GM19238 (cell line): ENCODE measurements at regions not wholly inside any gene's neighbourhood (a gene's known extent, or its start where the extent isn't known, plus 50 kb on each side); places are given as distances from the start of the nearest gene placed in this dataset.
"Not testable (repeated sequence)": the region's sequence is repeated elsewhere in the genome, so short reads cannot be mapped to it uniquely, and the experiment has no call there.

ENCODE experiments used
- DNase-seq: peaks from one replicate; pipeline ENCODE4 v3.0.0; 2011; ENCODE audit warnings: low spot score; ENCODE audit not compliant: insufficient read length

DNA sequence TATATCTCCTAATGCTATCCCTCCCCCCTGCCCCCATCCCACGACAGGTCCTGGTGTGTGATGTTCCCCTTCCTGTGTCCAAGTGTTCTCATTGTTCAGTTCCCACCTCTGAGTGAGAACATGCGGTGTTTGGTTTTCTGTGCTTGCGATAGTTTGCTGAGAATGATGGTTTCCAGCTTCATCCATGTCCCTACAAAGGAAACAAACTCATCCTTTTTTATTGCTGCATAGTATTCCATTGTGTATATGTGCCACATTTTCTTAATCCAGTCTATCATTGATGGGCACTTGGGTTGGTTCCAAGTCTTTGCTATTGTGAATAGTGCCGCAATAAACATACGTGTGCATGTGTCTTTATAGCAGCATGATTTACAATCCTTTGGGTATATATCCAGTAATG is 146.9 kb downstream of the LYPLAL1 start:
- DNase-seq, result not testable (repeated sequence)

DNA sequence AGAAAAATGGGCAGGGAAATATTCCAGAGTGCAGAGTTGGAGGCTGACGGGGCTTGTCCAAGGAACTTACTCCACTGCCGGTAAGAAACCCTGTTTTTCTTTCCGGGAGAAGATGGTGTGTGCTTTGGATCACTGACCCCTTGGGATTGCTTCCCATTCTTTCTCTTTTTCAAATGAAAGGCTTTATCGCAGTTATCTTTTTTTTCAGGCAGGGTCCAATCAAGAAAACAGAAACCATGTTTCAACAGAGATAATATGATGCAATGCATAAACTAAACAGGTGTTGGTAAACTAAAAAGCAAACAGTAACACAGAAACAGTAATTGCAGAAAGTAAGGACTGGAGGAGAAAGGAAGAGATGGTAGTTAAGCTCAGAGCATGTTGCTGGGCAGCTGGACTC is 145.1 kb downstream of the LYPLAL1 start:
- DNase-seq, result no peak

DNA sequence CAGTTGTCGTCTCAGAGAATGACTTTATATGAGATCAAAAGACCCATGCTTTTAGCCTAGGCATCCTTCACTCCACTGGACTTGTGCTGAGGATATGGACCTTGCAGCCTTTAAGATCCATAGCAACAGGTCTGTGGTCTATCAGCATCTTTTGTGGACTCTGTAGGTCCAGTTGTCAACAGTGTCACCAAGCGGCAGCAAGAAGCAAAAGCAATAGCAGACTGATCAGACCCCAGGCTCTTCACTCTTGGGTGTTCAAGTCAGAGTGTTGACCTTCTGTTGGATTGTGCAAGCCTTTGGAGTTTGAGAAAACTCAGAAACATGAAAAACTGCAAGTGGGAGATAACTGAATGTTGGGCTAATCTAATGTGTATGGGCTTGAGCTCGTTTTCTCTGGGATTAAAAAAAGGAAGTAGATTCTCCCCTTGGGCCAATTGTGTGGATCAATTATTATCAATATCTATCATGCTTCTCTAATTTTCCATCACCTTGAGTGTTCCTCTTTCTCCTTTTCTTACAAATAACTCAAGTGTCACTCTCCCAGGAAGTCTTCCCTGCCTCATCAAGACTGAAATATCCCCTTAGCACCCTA is 144.2 kb downstream of the LYPLAL1 start:
- DNase-seq, result no peak

DNA sequence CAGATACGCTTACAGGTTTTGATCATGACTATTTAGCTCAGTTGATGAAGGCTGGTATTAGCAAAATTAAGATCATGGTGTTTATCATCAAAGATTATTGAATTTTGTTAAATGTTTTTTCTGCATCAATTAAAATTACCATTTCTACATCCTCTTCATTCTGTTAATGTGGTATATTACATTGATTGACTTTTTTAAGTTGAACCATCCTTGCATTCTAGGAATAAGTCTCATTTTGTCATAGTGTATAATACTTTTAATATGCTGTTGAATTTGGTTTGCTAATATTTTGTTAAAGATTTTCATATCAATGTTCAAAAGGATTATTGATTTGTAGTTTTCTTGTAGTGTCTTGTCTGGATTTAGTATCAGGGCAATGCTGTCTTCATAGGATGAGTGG is 142.4 kb downstream of the LYPLAL1 start:
- DNase-seq, result no peak

DNA sequence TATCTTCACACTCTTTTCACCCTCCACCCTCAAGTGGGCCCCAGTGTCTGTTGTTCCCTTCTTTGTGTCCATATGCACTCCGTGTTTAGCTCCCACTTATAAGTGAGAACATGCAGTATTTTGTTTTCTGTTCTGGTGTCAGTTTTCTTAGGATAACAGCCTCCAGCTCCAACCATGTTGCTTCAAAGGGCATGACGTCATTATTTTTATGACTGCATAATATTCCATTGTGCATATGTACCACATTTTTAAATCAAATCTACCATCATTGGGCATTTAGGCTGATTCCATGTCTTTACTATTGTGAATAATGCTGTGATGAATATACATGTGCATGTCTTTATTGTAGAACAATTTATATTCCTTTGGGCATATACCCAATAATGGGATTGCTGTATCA is 140.3 kb downstream of the LYPLAL1 start:
- no peak for DNase-seq

DNA sequence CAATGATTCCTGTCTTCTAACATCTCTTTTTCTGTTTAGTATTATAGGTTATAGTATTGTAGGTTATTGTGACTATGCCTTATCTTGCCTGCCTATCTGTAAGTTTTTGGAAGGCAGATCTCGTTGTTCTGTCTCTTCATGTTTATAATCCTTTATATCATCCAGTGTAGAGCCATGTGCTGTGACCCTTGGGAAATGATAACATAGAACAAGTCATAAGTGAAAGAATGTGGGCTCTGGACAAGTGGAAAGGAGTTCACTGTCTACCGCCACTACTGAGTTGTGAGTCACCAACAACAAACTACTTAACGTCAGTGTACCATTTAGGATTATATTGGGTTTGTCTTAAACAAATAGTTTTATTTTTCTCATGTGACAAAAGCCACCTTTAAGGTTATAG is 139.3 kb downstream of the LYPLAL1 start:
- no peak for DNase-seq

- no peak for DNase-seq
These were observed 136.6 kb downstream of the LYPLAL1 start for GRCh38 chr1:219310181-219310728.

GRCh38 chr1:219308367-219308766 is 134.7 kb downstream of the LYPLAL1 start:
- no peak for DNase-seq

- DNase-seq, result no peak
These were observed 130.8 kb downstream of the LYPLAL1 start for GRCh38 chr1:219304227-219305226.

GRCh38 chr1:219302697-219303096 is 129.0 kb downstream of the LYPLAL1 start:
- DNase-seq, result no peak

DNA sequence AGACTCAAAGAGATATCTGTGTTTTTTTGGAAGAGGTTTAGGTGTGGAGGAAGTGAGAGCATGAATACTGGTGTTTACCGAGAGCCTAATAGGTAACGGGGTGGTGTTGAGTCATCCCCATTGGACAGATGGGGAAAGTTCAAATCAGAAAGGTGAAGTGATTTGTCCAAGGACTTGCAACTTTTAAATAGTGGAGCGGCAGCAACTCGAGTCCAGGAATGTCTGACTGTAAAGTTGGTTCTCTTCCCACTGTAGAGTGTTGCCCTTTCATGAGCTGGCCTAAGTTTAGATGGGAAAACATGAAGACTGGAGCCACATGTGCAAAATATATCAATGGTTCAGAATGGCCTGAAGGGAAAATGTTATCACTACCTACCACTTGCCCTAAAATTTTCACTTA is 125.7 kb downstream of the LYPLAL1 start:
- no peak for DNase-seq

- DNase-seq, result no peak
These were observed 125.0 kb downstream of the LYPLAL1 start for GRCh38 chr1:219298571-219299148.

DNA sequence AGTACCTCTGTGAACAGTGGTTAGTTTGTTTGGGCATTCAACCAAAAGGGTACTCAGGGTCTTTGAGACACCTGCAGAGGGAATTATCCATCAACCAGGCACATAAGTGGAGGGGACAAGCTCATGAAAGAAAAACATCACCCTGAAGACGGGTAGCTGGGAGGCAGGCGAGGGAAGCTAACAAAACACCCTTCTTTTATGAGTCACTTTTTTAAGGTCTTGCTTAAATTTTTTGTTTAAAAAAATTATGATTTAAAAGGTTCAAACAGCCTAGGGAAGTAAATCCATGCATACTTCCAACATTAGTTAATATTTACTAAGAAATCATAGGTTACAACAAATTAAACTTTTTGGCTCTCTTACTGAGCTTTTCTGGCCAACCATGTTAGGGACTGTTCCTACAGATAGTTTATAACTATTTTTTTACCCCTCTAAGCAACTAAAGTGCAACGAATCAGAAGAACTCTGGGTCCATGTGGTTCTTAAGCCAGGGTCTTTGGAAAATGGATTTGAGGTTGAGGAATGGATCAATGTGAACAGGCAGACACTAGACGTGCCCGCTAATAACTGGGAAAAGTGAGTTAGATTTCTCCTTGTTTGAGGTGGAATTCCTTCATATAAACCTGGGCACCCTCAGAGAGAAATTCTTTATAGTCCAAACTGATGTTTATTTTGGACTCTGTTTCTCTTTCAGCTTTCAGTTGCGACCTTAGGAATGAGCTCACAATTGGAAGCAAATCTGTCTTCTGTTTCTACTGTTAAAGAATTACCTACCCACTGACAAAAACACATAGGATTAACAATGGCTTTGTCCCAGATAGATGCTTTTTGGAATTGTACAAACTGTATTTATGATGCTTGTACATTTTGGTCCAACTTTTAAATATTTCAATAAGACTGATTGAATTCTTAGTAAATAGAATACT is 123.0 kb downstream of the LYPLAL1 start:
- no peak for DNase-seq

DNA sequence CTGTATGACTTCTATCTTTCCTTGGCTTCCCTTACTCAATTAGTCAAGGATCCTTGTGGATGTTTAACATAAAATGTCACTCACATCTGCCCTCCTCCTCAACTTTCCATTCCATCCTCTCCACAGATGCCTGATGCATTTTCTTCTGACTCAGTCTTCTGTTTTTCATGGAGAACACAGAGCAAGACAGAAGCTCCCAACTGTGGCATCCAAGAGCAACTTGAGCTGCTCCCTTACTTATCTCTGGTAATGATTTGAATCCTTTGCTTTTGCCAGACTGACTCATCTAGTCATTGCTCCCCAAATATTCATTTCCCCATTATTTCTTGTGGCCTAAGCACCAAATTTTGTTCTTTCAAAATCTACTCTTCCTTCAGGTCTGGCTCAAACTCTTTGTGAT is 120.6 kb downstream of the LYPLAL1 start:
- no peak for DNase-seq

DNA sequence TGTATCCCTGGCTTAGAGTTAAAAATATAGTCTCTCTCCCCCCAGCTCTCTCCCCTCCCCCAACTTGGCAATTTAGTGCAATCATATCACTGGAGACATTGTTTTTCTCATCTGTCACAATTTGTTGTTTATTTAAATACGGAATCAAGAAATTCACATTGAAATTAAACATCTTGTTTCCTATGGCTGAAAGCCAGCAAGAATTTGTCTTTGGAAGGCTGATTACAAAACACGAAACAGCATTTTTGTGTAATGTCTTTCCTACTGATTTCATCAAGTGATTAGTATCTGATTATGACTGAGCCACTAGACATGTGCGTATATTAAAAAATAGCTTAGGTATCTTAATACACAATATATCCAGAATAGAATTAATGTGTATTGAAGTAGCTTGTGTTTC is 119.7 kb downstream of the LYPLAL1 start:
- no peak for DNase-seq

DNA sequence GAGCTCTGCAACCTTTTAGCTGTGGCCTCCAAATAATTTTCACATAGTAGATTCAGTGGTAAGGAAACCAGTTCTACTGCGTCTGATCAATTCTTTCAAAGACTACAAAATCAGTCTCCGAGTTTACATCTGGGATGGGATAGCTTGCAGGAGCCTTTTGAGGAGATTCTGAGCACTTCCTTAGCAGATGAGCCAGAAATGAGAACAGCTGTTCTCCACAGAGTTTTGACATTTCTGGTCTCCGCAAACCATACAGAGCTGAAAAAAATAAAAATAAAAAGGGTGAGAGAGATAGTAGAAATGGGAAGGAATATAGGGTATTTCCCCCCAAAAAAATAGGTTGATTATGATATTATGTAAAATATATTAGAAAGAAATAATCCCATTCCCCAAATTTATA is 119.3 kb downstream of the LYPLAL1 start:
- no peak for DNase-seq

DNA sequence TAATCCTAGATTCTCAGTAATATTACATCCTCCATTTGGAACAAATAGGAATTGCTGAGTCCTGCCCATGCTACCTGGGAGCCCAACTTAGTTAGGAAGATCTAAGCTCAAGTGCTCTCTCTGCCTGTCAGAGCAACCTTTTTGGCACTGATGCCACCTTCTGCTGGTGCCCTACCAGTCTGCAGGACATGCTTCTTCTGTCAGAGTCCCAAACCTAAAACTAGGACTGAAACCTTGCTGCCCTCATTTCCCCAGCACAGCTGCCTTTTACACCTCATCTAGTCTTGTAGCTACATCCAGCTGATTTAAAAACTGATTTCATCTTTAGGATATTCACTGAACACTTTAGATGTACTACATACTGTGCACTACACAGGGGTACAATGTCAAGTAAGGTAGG is 118.7 kb downstream of the LYPLAL1 start:
- DNase-seq, result no peak

DNA sequence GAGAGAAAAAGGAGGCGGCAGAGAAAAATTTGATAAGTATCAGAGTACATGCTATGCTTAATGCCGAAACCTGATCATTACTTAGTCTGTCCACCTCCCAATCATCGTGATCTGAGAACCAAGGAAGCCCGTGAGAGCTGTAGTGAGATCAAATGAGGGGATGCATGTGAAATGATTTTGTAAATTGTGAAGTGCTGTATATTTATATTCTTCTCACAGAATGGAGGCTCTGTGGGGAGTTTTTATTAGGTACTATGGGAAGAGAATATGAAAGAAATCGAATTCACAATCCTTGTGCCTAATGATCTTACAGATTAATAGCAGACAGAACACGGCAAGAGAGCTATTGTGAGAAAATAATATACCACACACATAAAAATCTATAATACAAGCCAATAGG is 115.5 kb downstream of the LYPLAL1 start:
- DNase-seq, result no peak

DNA sequence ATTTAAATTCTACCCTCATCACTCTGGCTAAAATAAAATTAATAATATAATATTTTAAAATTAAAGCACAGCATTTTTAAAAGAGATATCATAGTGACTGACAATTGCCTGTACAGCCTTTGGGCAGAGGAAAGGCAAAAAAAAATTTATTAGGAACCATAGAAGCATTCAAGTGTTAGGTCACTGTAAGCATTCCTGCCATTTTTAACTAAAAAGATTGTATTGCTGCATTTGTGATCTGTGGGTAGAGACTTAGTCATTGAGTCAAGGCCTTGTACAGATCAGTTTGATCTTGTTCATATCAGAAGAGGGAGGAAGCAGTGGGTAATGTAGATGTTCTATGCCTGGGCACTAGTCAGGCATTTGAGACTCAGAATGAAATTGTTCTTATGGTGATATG is 109.9 kb downstream of the LYPLAL1 start:
- no peak for DNase-seq

- no peak for DNase-seq
These were observed 108.2 kb downstream of the LYPLAL1 start for GRCh38 chr1:219281831-219282230.
